OCI-LY1 (cell line): ENCODE measurements at regions not wholly inside any gene's neighbourhood (a gene's known extent, or its start where the extent isn't known, plus 50 kb on each side); places are given as distances from the start of the nearest gene placed in this dataset.

ENCODE experiments used
- H2AFZ ChIP-seq: fragments of 200-600 bp; sonication (generic), shearing (Covaris generic); 2 replicates; pipeline ENCODE4 v1.6.0; 2014; ENCODE audit warnings: antibody characterized with exemption, mild to moderate bottlenecking, low read length
- H3F3A ChIP-seq: fragments of 200-600 bp; sonication (generic), shearing (Covaris generic); 2 replicates; pipeline ENCODE4 v1.6.0; 2014; ENCODE audit warnings: mild to moderate bottlenecking, antibody characterized with exemption, low read length, moderate library complexity; ENCODE audit not compliant: insufficient read depth
- H3K27ac ChIP-seq: fragments of 200-600 bp; sonication (generic); 2 replicates; pipeline ENCODE4 v1.5.1; 2014; ENCODE audit warnings: low read length, mixed run types, mild to moderate bottlenecking, low read depth; ENCODE audit not compliant: poor library complexity, severe bottlenecking
- H3K27me3 ChIP-seq: fragments of 200-600 bp; sonication (generic); 2 replicates; pipeline ENCODE4 v1.6.0; 2014; ENCODE audit warnings: antibody characterized with exemption, mild to moderate bottlenecking, low read length, moderate library complexity; ENCODE audit not compliant: insufficient read depth
- H3K36me3 ChIP-seq: fragments of 200-600 bp; sonication (generic); 2 replicates; pipeline ENCODE4 v1.6.1; 2014; ENCODE audit warnings: mild to moderate bottlenecking, antibody characterized with exemption, low read length, moderate library complexity, mixed read lengths; ENCODE audit not compliant: insufficient read depth
- H3K4me1 ChIP-seq: fragments of 200-600 bp; sonication (generic); 2 replicates; pipeline ENCODE4 v1.5.1; 2014; ENCODE audit warnings: mild to moderate bottlenecking, low read length, moderate library complexity; ENCODE audit not compliant: insufficient read depth, severe bottlenecking
- H3K4me2 ChIP-seq: fragments of 200-600 bp; sonication (generic), shearing (Covaris generic); 2 replicates; pipeline ENCODE4 v1.6.1; 2014; ENCODE audit warnings: low read length
- H3K4me3 ChIP-seq: fragments of 200-600 bp; sonication (generic); 2 replicates; pipeline ENCODE4 v1.5.1; 2014; ENCODE audit warnings: low read length, low read depth, mild to moderate bottlenecking, mixed read lengths; ENCODE audit not compliant: poor library complexity, severe bottlenecking
- H3K79me2 ChIP-seq: fragments of 200-600 bp; shearing (Covaris generic); 2 replicates; pipeline ENCODE4 v1.6.1; 2016; ENCODE audit warnings: mixed run types, low read length, mixed read lengths; ENCODE audit not compliant: insufficient read depth
- H3K9ac ChIP-seq: fragments of 200-600 bp; sonication (generic), shearing (Covaris generic); 2 replicates; pipeline ENCODE4 v1.6.1; 2014; ENCODE audit warnings: mild to moderate bottlenecking, low read length, mixed read lengths
- H3K9me2 ChIP-seq: fragments of 200-600 bp; sonication (generic), shearing (Covaris generic); 2 replicates; pipeline ENCODE4 v1.6.1; 2014; ENCODE audit warnings: low read depth, mild to moderate bottlenecking, low read length, mixed read lengths
- H3K9me3 ChIP-seq: fragments of 200-600 bp; shearing (Covaris generic); 2 replicates; pipeline ENCODE4 v1.6.1; 2014; ENCODE audit warnings: low read length, mixed read lengths
- H4K20me1 ChIP-seq: fragments of 200-600 bp; sonication (generic), shearing (Covaris generic); 2 replicates; pipeline ENCODE4 v1.6.0; 2016; ENCODE audit warnings: mild to moderate bottlenecking, low read length; ENCODE audit not compliant: insufficient read depth
- EZH2 ChIP-seq: fragments of 200-600 bp; sonication (generic), shearing (Covaris generic); IDR thresholded peaks from 2 replicates; pipeline ENCODE4 v1.8.0; 2017; ENCODE audit warnings: borderline replicate concordance, mixed run types, mild to moderate bottlenecking, antibody characterized with exemption, low read length, moderate library complexity, mixed read lengths
- TF ChIP-seq, protein P1 (sequence below): fragments of 200-600 bp; sonication (generic), shearing (Covaris generic); IDR thresholded peaks from 2 replicates; pipeline ENCODE4 v1.5.1; 2017; ENCODE audit warnings: mild to moderate bottlenecking, antibody characterized with exemption, low read length, moderate library complexity, mixed read lengths

DNA sequence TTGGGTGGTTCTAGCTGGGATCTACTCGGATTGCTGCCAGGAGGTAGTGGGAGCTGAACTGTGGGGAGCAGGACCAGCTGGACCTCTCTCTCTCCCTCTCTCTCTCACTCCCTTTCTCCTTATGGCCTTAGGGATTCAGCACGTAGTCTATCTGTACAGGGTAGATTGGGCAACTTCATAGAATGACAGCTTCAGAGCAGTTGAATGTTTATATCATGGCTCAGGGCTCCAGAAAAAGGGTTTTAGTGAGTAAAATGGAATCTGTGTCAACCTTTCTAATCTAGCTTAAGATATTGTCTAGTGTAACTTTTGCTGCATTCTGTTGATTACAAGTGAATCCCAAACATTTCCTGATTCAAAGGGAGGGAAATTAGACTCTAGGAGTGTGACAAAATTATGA, 127.7 kb upstream of the PDGFD start:
- no peaks in the 10 kb centered on the region for H4K20me1 ChIP-seq
- H3K9ac ChIP-seq = no peak overlapping the region
- H3K9me3 ChIP-seq = no peaks in the 10 kb centered on the region
- H3K4me3 ChIP-seq = no peak overlapping the region
- H3K4me2 ChIP-seq = no peak overlapping the region
- H3F3A ChIP-seq = no peaks in the 10 kb centered on the region
- H2AFZ ChIP-seq = no peak overlapping the region
- H3K9me2 ChIP-seq = no peaks in the 10 kb centered on the region
- H3K79me2 ChIP-seq = no peaks in the 10 kb centered on the region
- H3K27me3 ChIP-seq = no peaks in the 10 kb centered on the region
- H3K4me1 ChIP-seq = no peaks in the 10 kb centered on the region
- TF ChIP-seq EZH2 = no peak
- TF ChIP-seq, protein P1, sequence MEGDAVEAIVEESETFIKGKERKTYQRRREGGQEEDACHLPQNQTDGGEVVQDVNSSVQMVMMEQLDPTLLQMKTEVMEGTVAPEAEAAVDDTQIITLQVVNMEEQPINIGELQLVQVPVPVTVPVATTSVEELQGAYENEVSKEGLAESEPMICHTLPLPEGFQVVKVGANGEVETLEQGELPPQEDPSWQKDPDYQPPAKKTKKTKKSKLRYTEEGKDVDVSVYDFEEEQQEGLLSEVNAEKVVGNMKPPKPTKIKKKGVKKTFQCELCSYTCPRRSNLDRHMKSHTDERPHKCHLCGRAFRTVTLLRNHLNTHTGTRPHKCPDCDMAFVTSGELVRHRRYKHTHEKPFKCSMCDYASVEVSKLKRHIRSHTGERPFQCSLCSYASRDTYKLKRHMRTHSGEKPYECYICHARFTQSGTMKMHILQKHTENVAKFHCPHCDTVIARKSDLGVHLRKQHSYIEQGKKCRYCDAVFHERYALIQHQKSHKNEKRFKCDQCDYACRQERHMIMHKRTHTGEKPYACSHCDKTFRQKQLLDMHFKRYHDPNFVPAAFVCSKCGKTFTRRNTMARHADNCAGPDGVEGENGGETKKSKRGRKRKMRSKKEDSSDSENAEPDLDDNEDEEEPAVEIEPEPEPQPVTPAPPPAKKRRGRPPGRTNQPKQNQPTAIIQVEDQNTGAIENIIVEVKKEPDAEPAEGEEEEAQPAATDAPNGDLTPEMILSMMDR = no peak
- no peak overlapping the region for H3K27ac ChIP-seq
- H3K36me3 ChIP-seq = no peaks in the 10 kb centered on the region

DNA sequence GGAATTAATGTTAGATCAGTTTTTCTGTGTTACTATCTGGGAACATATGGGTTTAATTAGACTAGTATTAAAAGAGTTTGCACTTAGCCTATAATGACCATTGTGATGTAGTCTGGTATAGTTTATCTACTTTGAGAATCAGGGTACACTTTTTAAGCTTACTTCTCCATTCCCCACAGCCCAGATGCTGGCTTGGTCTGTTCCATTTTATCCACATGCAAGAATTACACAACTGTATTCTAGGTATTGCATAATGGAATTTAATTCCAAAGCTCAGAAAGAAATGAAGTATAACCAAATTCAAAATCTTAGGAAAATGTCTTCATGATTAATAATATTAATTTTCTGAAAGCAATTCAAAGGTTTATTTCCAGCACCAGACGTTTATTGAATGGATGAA, 122.2 kb upstream of the PDGFD start:
- Histone ChIP-seq H3K36me3 (no peaks in the 10 kb centered on the region), H3K27me3 (no peaks in the 10 kb centered on the region), H3K4me2 (no peak overlapping the region), H3K27ac (no peak overlapping the region), H4K20me1 (no peaks in the 10 kb centered on the region), H3K4me3 (no peak overlapping the region), H3K9me3 (no peaks in the 10 kb centered on the region), H3K9ac (no peak overlapping the region), H3F3A (no peaks in the 10 kb centered on the region), H3K4me1 (no peaks in the 10 kb centered on the region), H3K9me2 (no peaks in the 10 kb centered on the region), H2AFZ (no peak overlapping the region), H3K79me2 (no peaks in the 10 kb centered on the region)
- no peak for TF ChIP-seq EZH2
- TF ChIP-seq, protein P1 = no peak

DNA sequence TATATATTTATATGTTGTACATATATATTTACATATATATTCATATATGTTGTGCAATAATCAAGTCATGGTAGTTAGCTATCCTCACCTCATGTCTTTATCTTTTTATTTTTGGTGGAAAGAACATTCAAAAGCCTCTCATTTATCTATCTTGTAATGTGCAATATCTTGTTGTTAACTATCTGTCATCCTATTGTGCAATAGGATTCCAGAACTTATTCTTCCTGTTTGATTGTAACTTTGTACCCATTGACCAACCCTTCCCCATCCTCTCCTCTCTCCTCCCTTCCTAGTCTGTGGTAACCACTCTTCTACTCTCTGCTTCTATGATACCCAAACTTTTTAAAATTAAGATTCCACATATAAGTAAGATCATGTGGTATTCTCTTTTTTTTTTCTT, 115.6 kb upstream of the PDGFD start:
- H3K4me1 ChIP-seq = no peaks in the 10 kb centered on the region
- H3K27me3 ChIP-seq = no peaks in the 10 kb centered on the region
- no peaks in the 10 kb centered on the region for H4K20me1 ChIP-seq
- H3K9me2 ChIP-seq = no peaks in the 10 kb centered on the region
- no peaks in the 10 kb centered on the region for H3K36me3 ChIP-seq
- no peaks in the 10 kb centered on the region for H3K79me2 ChIP-seq
- no peak overlapping the region for H2AFZ ChIP-seq
- no peak overlapping the region for H3K4me2 ChIP-seq
- H3F3A ChIP-seq = no peaks in the 10 kb centered on the region
- TF ChIP-seq, protein P1 = no peak
- TF ChIP-seq EZH2 = no peak
- H3K27ac ChIP-seq = no peak overlapping the region
- H3K9ac ChIP-seq = no peak overlapping the region
- no peak overlapping the region for H3K4me3 ChIP-seq
- no peaks in the 10 kb centered on the region for H3K9me3 ChIP-seq
